HuH-7.5 (cell line): ENCODE measurements at regions not wholly inside any gene's neighbourhood (a gene's known extent, or its start where the extent isn't known, plus 50 kb on each side); places are given as distances from the start of the nearest gene placed in this dataset.

Source experiments
- DNase-seq: peaks from one replicate; pipeline ENCODE4 v3.0.0; 2011; ENCODE audit warnings: low spot score

- no peak for DNase-seq
Measured at GRCh38 chr5:156142867-156143266, 184.1 kb upstream of the SGCD start.

GRCh38 chr5:156147261-156147943, 179.6 kb upstream of the SGCD start:
- no peak for DNase-seq

- no peak for DNase-seq
Measured at GRCh38 chr5:156147944-156148285, 179.0 kb upstream of the SGCD start.

- DNase-seq, result no peak
Measured at GRCh38 chr5:156148301-156148700, 178.7 kb upstream of the SGCD start.

- DNase-seq, result no peak
Measured at GRCh38 chr5:156149213-156149612, 177.8 kb upstream of the SGCD start.

GRCh38 chr5:156153602-156154001, 173.4 kb upstream of the SGCD start:
- no peak for DNase-seq

GRCh38 chr5:156154757-156155156, 172.2 kb upstream of the SGCD start:
- DNase-seq, result no peak

GRCh38 chr5:156155598-156155997, 171.4 kb upstream of the SGCD start:
- no peak for DNase-seq

GRCh38 chr5:156164306-156164705, 162.7 kb upstream of the SGCD start:
- no peak for DNase-seq

- no peak for DNase-seq
Measured at GRCh38 chr5:156169495-156169894, 157.5 kb upstream of the SGCD start.

- no peak for DNase-seq
Measured at GRCh38 chr5:156170351-156170961, 156.5 kb upstream of the SGCD start.

GRCh38 chr5:156174225-156174624, 152.7 kb upstream of the SGCD start:
- DNase-seq, result no peak

- no peak for DNase-seq
Measured at GRCh38 chr5:156178117-156178516, 148.8 kb upstream of the SGCD start.

GRCh38 chr5:156181656-156182055, 145.3 kb upstream of the SGCD start:
- DNase-seq, result no peak

- no peak for DNase-seq
Measured at GRCh38 chr5:156182174-156182967, 144.6 kb upstream of the SGCD start.

- no peak for DNase-seq
Measured at GRCh38 chr5:156186760-156187159, 140.2 kb upstream of the SGCD start.

- no peak for DNase-seq
Measured at GRCh38 chr5:156188016-156188415, 138.9 kb upstream of the SGCD start.

- no peak for DNase-seq
Measured at GRCh38 chr5:156189628-156190027, 137.3 kb upstream of the SGCD start.

- DNase-seq, result no peak
Measured at GRCh38 chr5:156191547-156191946, 135.4 kb upstream of the SGCD start.

GRCh38 chr5:156197042-156197635, 129.8 kb upstream of the SGCD start:
- no peak for DNase-seq

GRCh38 chr5:156199045-156199444, 127.9 kb upstream of the SGCD start:
- DNase-seq, result no peak

- no peak for DNase-seq
Measured at GRCh38 chr5:156200938-156201787, 125.8 kb upstream of the SGCD start.
